ENCODE measurements at regions not wholly inside any gene's neighbourhood (a gene's known extent, or its start where the extent isn't known, plus 50 kb on each side); places are given as distances from the start of the nearest gene placed in this dataset.

DNA sequence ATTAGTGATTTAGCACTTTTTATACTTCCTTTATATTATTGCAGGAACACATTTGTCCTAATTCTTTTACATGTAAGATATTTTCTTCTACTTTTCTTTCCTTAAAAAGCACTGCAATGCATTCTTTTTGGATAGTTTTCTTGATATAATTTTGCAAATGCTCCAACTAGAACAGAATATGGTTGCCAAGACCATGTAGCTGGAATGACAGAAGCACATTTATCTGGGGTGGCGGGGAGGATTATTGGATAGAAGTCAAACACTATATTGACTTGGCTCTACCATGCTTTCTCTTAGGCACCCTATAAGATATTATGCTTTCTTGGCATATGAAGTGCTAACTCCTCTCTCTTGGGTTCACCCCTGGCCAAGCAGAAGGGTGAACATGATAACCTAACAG lies 983.5 kb downstream of the FAT4 start:
- ChIA-PET CTCF (ENCODE audit: low intra/inter-chr PET ratio, low total read pairs) (no interaction called here), POLR2A (no interaction called here)
- no peak for ATAC-seq
- TF ChIP-seq KLF12 (CRISPR knock-in tag; IDR thresholded peaks at IDR 0.05; ENCODE audit: borderline replicate concordance): no peak
- no peak for TF ChIP-seq ZNF326 (CRISPR knock-in tag; IDR thresholded peaks at IDR 0.05; ENCODE audit: borderline replicate concordance)
- TF ChIP-seq GTF3A (CRISPR knock-in tag; conservative IDR thresholded peaks at IDR 0.05): no peak
- no peak for TF ChIP-seq NRL (CRISPR knock-in tag; IDR thresholded peaks at IDR 0.05; ENCODE audit: borderline replicate concordance)
- no peak for TF ChIP-seq ZSCAN22 (CRISPR knock-in tag; IDR thresholded peaks at IDR 0.05)
- TF ChIP-seq RFXANK (CRISPR knock-in tag; IDR thresholded peaks at IDR 0.05): no peak
- TF ChIP-seq NR2F6 (IDR thresholded peaks at IDR 0.05): no peak
- TF ChIP-seq NR2F6 (CRISPR knock-in tag; IDR thresholded peaks at IDR 0.05): no peak
- no peak for TF ChIP-seq MIER3 (CRISPR knock-in tag; IDR thresholded peaks at IDR 0.05; ENCODE audit: borderline replicate concordance)
- TF ChIP-seq, protein P1, sequence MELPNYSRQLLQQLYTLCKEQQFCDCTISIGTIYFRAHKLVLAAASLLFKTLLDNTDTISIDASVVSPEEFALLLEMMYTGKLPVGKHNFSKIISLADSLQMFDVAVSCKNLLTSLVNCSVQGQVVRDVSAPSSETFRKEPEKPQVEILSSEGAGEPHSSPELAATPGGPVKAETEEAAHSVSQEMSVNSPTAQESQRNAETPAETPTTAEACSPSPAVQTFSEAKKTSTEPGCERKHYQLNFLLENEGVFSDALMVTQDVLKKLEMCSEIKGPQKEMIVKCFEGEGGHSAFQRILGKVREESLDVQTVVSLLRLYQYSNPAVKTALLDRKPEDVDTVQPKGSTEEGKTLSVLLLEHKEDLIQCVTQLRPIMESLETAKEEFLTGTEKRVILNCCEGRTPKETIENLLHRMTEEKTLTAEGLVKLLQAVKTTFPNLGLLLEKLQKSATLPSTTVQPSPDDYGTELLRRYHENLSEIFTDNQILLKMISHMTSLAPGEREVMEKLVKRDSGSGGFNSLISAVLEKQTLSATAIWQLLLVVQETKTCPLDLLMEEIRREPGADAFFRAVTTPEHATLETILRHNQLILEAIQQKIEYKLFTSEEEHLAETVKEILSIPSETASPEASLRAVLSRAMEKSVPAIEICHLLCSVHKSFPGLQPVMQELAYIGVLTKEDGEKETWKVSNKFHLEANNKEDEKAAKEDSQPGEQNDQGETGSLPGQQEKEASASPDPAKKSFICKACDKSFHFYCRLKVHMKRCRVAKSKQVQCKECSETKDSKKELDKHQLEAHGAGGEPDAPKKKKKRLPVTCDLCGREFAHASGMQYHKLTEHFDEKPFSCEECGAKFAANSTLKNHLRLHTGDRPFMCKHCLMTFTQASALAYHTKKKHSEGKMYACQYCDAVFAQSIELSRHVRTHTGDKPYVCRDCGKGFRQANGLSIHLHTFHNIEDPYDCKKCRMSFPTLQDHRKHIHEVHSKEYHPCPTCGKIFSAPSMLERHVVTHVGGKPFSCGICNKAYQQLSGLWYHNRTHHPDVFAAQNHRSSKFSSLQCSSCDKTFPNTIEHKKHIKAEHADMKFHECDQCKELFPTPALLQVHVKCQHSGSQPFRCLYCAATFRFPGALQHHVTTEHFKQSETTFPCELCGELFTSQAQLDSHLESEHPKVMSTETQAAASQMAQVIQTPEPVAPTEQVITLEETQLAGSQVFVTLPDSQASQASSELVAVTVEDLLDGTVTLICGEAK (IDR thresholded peaks at IDR 0.05): no peak
- TF ChIP-seq, protein P1 (CRISPR knock-in tag; IDR thresholded peaks at IDR 0.05): no peak
- no peak for TF ChIP-seq PRMT3 (CRISPR knock-in tag; IDR thresholded peaks at IDR 0.05; ENCODE audit: borderline replicate concordance, low read depth)
- no peak for TF ChIP-seq DNMT3B (CRISPR knock-in tag; conservative IDR thresholded peaks at IDR 0.05)
- no peak for TF ChIP-seq ZNF629 (CRISPR knock-in tag; conservative IDR thresholded peaks at IDR 0.05)
- no peak for TF ChIP-seq MAFG (CRISPR knock-in tag; IDR thresholded peaks at IDR 0.05)
- no peak for TF ChIP-seq KLF6 (CRISPR knock-in tag; IDR thresholded peaks at IDR 0.05)
- TF ChIP-seq ZSCAN31 (CRISPR knock-in tag; IDR thresholded peaks at IDR 0.05; ENCODE audit: low read depth): no peak
- intact Hi-C loops (cut with micrococcal nuclease; ENCODE audit: unreplicated experiment) (no loop called here), in situ Hi-C loops (cut with HindIII; ENCODE audit: extremely low pct_ligation_motif_present, low pct_unique_long_range_greater_than_20kb) (no loop called here)
- BruUV-seq (replicated peaks): no TSS peak
- H3K4me2 ChIP-seq (ENCODE audit: low read depth, low read length): no peak overlapping the region
- no peak overlapping the region for H3K9ac ChIP-seq (ENCODE audit: insufficient read depth, low read depth, low read length)
- peaks cover 39% of the 10 kb centered on the region for H3K9me3 ChIP-seq (ENCODE audit: low read length)
- no peaks in the 10 kb centered on the region for H3K36me3 ChIP-seq (replicated peaks in 1 of 2; ENCODE audit: control insufficient read depth in 1 of 2, insufficient read depth in 2 of 2, low read length in 2 of 2)
- H3K27me3 ChIP-seq (ENCODE audit: control insufficient read depth in 1 of 2, insufficient read depth in 2 of 2, low read length in 2 of 2): no peaks in the 10 kb centered on the region; a peak in 1 of 5 replicates
- DNase-seq (ENCODE audit: low spot score): no peak
- 4% methylated on average over 1 of the region's 1 CpG for WGBS (ENCODE audit: low lambda C conversion rate)
- no peaks in the 10 kb centered on the region for H3K79me2 ChIP-seq (ENCODE audit: insufficient read depth, low read length)
- H3K4me3 ChIP-seq (replicated peaks in 1 of 3; ENCODE audit: insufficient read depth in 1 of 3, low read depth in 2 of 3, low read length in 3 of 3): no peak overlapping the region
- H4K20me1 ChIP-seq (ENCODE audit: insufficient read depth, low read length): no peaks in the 10 kb centered on the region
- no peak overlapping the region for H2AFZ ChIP-seq (ENCODE audit: low read length)
- no peaks in the 10 kb centered on the region for H3K4me1 ChIP-seq (ENCODE audit: insufficient read depth, low read length)
- no peak overlapping the region for H3K27ac ChIP-seq (ENCODE audit: extremely low read length, insufficient read depth, low read length)
- FAIRE-seq: no peak
